CD4-positive, alpha-beta T cell (primary cell): ENCODE measurements at regions not wholly inside any gene's neighbourhood (a gene's known extent, or its start where the extent isn't known, plus 50 kb on each side); places are given as distances from the start of the nearest gene placed in this dataset.

Experiments
- ATAC-seq: fragments of 200-7000 bp; cut with Tn5 transposase; one replicate; pipeline ENCODE4 v1.10.0; 2022; ENCODE audit warnings: mild to moderate bottlenecking; ENCODE audit not compliant: poor library complexity
- CTCF ChIA-PET: fragments of 350-600 bp; sonication (Branson Sonifier 250); formaldehyde crosslinking; loops from one replicate; lab custom pipeline; 2021; ENCODE audit warnings: antibody characterized with exemption, inconsistent platforms; lab: Charles Lee
- POLR2A ChIA-PET: fragments of 350-600 bp; sonication (Branson Sonifier 250); formaldehyde crosslinking; loops from one replicate; lab custom pipeline; 2021; ENCODE audit warnings: antibody characterized with exemption, inconsistent platforms; lab: Charles Lee
- DNase-seq, 14 experiments: peaks; one replicate each; pipeline ENCODE4 v3.0.0-alpha.2; 2013 to 2020; ENCODE audit warnings: mixed read lengths in 2 of 14
- H3K27ac ChIP-seq, 2 donors: one replicate each; pipeline versions ENCODE4 v1.5.1 to v1.7.0; 2013; ENCODE audit warnings: low read length in 2 of 2, low read depth in 1 of 2, mild to moderate bottlenecking in 1 of 2
- H3K27me3 ChIP-seq, 2 experiments: 1 replicate in 1 of 2; 2 replicates in 1 of 2; pipeline versions ENCODE4 v1.6.1 to v1.7.0; 2013; ENCODE audit warnings: low read length in 2 of 2, control low read depth in 1 of 2, mild to moderate bottlenecking in 1 of 2, moderate library complexity in 1 of 2; ENCODE audit not compliant: insufficient read depth in 2 of 2, control insufficient read depth in 1 of 2
- H3K36me3 ChIP-seq: one replicate; pipeline ENCODE4 v1.6.1; 2013; ENCODE audit warnings: low read length, control low read depth; ENCODE audit not compliant: insufficient read depth
- H3K4me1 ChIP-seq: one replicate; pipeline ENCODE4 v1.6.1; 2013; ENCODE audit warnings: low read length, control low read depth; ENCODE audit not compliant: insufficient read depth
- H3K4me3 ChIP-seq: one replicate; pipeline ENCODE4 v1.5.1; 2013; ENCODE audit warnings: mild to moderate bottlenecking, low read length, moderate library complexity
- H3K9me3 ChIP-seq, 2 experiments: 1 replicate in 1 of 2; 2 replicates in 1 of 2; pipeline versions ENCODE4 v1.6.1 to v1.7.0; 2013; ENCODE audit warnings: low read length in 2 of 2, mild to moderate bottlenecking in 2 of 2, control low read depth in 1 of 2, moderate library complexity in 1 of 2; ENCODE audit not compliant: control insufficient read depth in 1 of 2, insufficient read depth in 1 of 2
- H3K27ac Mint-ChIP-seq: one replicate; pipeline ENCODE4 v1.8.0; 2020; ENCODE audit warnings: mixed read lengths
- H3K27me3 Mint-ChIP-seq: one replicate; pipeline ENCODE4 v1.8.0; 2021; ENCODE audit warnings: mixed read lengths
- H3K36me3 Mint-ChIP-seq: one replicate; pipeline ENCODE4 v1.8.0; 2021; ENCODE audit warnings: low read depth, mixed read lengths
- H3K4me1 Mint-ChIP-seq: one replicate; pipeline ENCODE4 v1.8.0; 2021; ENCODE audit warnings: low read depth, mixed read lengths
- H3K4me3 Mint-ChIP-seq: one replicate; pipeline ENCODE4 v1.8.0; 2020; ENCODE audit warnings: mild to moderate bottlenecking, mixed read lengths
- H3K9me3 Mint-ChIP-seq: one replicate; pipeline ENCODE4 v1.8.0; 2020; ENCODE audit warnings: mixed read lengths
- CTCF ChIP-seq: fragments of 200-600 bp; IDR thresholded peaks from one replicate; pipeline ENCODE4 v1.8.0; 2022; ENCODE audit warnings: antibody characterized with exemption, mild to moderate bottlenecking
- intact Hi-C, 2 experiments: fragments of 100-400 bp; cut with DNase I in 1 of 2; cut with micrococcal nuclease in 1 of 2; formaldehyde crosslinking; loops; one replicate each; pipeline versions ENCODE4 v1.15.1 to v1.9.0; 2023 to 2025; cut with DNase I, micrococcal nuclease

- POLR2A ChIA-PET = no interaction called here
- H3K4me1 Mint-ChIP-seq = no peaks in the 10 kb centered on the region
- peaks cover 26% of the 10 kb centered on the region for H3K9me3 Mint-ChIP-seq
- H3K4me3 Mint-ChIP-seq = no peak overlapping the region
- Histone ChIP-seq H3K4me3 (no peak overlapping the region), H3K27me3 (no peaks in the 10 kb centered on the region), H3K36me3 (no peaks in the 10 kb centered on the region), H3K4me1 (no peaks in the 10 kb centered on the region), H3K27ac (no peak overlapping the region), H3K9me3 (peaks cover 0 to 4% of the 10 kb centered on the region in 2 experiments)
- H3K36me3 Mint-ChIP-seq = no peaks in the 10 kb centered on the region
- no peak overlapping the region for H3K27ac Mint-ChIP-seq
- no peak for TF ChIP-seq CTCF
- no peak for DNase-seq
- no peak for ATAC-seq
- CTCF ChIA-PET = no interaction called here
- intact Hi-C loops = no loop called here
- no peaks in the 10 kb centered on the region for H3K27me3 Mint-ChIP-seq
These were observed 415.8 kb upstream of the PCDH9 start for GRCh38 chr13:67645874-67646467.

- Histone ChIP-seq H3K27ac (no peak overlapping the region), H3K36me3 (no peaks in the 10 kb centered on the region), H3K27me3 (no peaks in the 10 kb centered on the region), H3K4me3 (no peak overlapping the region), H3K4me1 (no peaks in the 10 kb centered on the region), H3K9me3 (peaks cover 3 to 4% of the 10 kb centered on the region in 2 experiments)
- intact Hi-C loops = no loop called here
- TF ChIP-seq CTCF = no peak
- DNase-seq (no peak), ATAC-seq (no peak)
- ChIA-PET POLR2A (no interaction called here), CTCF (no interaction called here)
- H3K27me3 Mint-ChIP-seq = no peaks in the 10 kb centered on the region
- H3K4me1 Mint-ChIP-seq = no peaks in the 10 kb centered on the region
- peaks cover 26% of the 10 kb centered on the region for H3K9me3 Mint-ChIP-seq
- no peaks in the 10 kb centered on the region for H3K36me3 Mint-ChIP-seq
- no peak overlapping the region for H3K4me3 Mint-ChIP-seq
- H3K27ac Mint-ChIP-seq = no peak overlapping the region
These were observed 413.4 kb upstream of the PCDH9 start for GRCh38 chr13:67643516-67644055.

- no peaks in the 10 kb centered on the region for H3K27me3 Mint-ChIP-seq
- intact Hi-C loops = no loop called here
- peaks cover 22% of the 10 kb centered on the region for H3K9me3 Mint-ChIP-seq
These were observed 412.5 kb upstream of the PCDH9 start for GRCh38 chr13:67642657-67643056.

More at GRCh38 chr13:67642657-67643056, 412.5 kb upstream of the PCDH9 start:
- H3K4me1 Mint-ChIP-seq = no peaks in the 10 kb centered on the region
- ChIA-PET POLR2A (no interaction called here), CTCF (no interaction called here)
- H3K27ac ChIP-seq = no peak overlapping the region
- no peak overlapping the region for H3K4me3 Mint-ChIP-seq
- no peaks in the 10 kb centered on the region for H3K36me3 ChIP-seq
- no peak for TF ChIP-seq CTCF
- DNase-seq = no peak
- H3K9me3 ChIP-seq = peaks cover 3 to 4% of the 10 kb centered on the region in 2 experiments
- no peak overlapping the region for H3K27ac Mint-ChIP-seq
- no peak overlapping the region for H3K4me3 ChIP-seq
- ATAC-seq = no peak
- no peaks in the 10 kb centered on the region for H3K27me3 ChIP-seq
- no peaks in the 10 kb centered on the region for H3K4me1 ChIP-seq
- H3K36me3 Mint-ChIP-seq = no peaks in the 10 kb centered on the region
